T47D (cell line): ENCODE measurements at regions not wholly inside any gene's neighbourhood (a gene's known extent, or its start where the extent isn't known, plus 50 kb on each side); places are given as distances from the start of the nearest gene placed in this dataset.

Source experiments
- DNase-seq, 2 experiments: peaks; one replicate each; pipeline versions ENCODE4 v3.0.0 to v3.0.0-alpha.2; 2011 to 2012; ENCODE audit warnings: low read depth in 1 of 2, low spot score in 1 of 2
- JUND ChIP-seq: IDR thresholded peaks from 2 replicates; pipeline ENCODE4 v1.6.1; 2012; ENCODE audit warnings: low read depth
- in situ Hi-C: cut with HindIII; loops from 2 replicates; pipeline ENCODE4 v1.10.0; 2016; ENCODE audit warnings: low sequenced_read_pairs, low pct_unique_long_range_greater_than_20kb

DNA sequence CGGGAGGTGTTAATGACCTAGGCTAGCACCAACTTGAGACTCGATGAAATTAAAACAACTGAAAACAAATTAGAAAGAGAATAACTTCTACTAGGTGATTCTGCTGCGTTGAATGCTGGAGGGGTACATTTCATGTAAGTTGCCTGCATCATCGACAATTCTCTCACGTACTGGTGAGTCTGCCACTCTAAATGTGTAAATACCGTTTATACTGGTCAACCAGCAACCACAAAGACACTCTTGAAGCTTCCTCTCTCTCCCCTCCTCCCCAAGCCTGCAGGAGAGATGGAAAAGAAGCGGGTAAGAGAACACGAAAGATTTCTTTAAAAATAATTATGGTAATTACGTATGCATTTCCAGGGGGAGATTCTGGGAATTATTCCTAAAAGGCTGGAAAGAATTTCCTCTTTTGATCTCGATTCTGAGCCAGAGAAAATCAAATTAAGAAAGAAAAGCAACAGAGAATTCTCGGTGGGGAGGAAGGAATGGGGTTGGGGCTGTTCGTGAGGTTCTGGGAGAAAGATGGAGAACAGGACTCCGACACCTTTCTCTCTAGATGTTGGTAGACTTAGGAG lies 68.6 kb upstream of the MRTFB start:
- DNase-seq = no peak
- in situ Hi-C loops = no loop called here
- TF ChIP-seq JUND = no peak

DNA sequence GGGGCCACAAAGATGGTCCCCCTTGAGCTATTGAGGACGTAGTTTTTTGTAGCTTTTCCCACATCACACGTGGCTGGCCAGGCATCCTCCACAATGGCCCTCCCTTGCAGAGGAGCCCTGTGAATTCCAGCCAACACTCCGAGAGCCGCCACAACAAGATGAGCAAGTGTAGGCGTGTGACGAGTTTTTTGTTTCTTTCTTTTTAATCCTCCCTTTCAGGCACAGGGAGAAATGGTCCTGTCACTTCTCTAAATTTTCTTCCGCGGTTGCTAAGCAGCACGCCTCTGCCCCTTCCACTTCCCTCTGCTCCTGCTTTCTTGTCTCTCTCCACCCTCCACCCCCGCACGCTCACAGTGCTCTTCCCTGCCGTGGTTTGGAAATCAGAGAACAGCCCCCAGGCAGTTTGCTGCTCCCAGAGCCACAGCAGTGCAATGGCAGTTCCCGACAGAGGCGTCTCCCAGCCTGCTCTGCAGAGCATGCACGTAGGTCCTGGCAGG lies 68.0 kb upstream of the MRTFB start:
- peak; percentile 62 to 71 for DNase-seq
- TF ChIP-seq JUND = no peak
- in situ Hi-C loops = no loop called here

DNA sequence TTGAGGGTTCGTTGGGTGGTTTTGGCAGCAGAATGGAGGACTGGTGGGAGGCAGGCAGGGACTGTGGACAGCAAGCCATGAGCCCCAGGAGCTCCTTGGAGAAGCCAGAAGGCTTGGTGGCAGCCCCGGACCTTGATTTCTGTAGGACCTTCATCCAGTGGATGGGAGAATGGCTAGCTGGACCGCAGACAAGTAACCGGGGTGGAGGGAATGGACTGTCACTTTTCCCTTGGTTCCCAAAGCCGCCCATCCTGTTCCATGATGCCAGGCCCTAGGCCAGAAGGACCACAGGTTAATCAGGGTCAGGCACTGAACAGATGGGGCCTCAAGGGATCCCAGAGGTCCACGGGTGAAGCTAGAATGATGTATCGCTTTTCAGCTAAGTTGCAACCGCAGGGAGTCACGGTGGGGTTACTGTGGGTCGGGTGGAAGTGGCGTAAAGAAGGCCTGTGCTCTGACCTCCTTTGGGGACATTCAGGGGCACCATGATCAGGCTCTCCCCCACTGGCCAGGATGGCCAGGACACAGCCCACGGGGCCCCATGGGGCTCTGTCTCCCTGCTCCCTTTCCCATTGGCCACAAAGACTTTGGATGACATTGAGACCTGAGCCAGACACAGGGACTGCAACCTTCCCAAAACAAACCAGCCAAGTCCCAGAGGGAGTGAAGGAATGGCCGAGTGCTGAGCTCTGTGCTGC lies 66.9 kb upstream of the MRTFB start:
- no peak for TF ChIP-seq JUND
- DNase-seq = no peak
- in situ Hi-C loops = no loop called here

DNA sequence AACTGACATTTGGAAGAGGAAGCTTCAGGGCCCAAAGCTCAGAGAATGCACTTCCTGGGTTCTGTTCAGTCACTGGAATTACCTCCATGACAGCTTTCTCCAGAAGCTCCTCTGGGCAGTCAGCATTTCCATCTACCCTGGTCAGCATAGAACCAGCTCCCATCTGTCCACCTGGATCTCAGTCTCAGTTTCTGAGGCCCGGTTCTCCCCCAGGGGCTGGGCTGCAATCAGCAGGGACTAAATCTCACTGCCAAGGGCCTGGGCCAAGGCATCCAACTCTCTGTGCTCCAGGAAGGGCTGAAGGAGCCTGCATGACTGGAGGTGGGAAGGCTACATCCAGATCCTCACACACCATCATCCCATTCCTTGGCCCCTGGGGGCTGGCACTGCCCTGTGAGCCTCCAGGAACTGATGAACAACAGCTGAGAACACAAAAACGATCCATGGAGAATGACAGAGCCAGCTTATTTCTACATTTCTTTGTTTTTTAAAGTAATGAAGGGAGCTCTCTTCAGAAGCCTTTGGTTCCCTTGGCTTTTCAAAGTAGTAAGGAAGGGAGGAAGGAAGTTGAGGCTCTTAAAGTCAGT lies 66.3 kb upstream of the MRTFB start:
- no peak for DNase-seq
- TF ChIP-seq JUND = no peak
- in situ Hi-C loops = no loop called here

DNA sequence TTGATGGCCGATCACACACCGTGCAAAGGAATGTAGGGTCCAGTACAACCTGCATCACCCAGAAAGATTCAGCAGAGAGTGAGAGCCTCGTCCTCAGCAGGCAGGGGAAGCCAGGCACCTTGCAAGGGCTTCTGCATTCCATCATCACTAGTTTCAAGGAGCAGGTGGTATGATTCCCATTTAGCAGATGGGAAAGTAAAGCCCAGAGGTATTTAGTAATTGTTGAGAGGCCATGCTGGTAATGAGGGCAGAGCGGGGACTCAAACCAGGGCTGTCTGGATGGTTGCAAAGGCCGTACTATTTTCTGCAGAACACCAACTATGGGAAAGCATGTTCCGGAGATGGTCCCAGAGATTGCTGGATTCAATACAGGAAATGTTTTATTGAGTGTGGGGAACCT lies 65.8 kb upstream of the MRTFB start:
- TF ChIP-seq JUND = no peak
- no peak for DNase-seq
- in situ Hi-C loops = no loop called here

DNA sequence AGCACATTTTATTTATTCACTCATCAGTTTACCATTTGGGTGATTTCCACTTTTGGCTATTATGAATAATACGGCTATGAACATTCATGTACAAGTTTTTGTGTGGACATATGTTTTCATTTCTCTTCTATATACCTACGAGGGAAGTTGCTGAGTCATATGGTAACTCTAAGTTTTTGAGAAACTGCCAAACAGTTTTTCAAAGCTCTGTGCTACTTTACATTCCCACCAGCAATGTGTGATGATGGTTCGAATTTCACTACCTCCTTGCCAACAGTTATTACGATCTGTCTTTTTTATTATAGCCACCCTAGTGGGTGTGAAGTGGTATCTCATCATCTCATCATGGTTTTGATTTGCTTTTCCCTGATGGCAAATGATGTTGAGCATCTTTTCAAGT lies 63.7 kb upstream of the MRTFB start:
- TF ChIP-seq JUND = no peak
- in situ Hi-C loops = no loop called here
- DNase-seq = no peak

DNA sequence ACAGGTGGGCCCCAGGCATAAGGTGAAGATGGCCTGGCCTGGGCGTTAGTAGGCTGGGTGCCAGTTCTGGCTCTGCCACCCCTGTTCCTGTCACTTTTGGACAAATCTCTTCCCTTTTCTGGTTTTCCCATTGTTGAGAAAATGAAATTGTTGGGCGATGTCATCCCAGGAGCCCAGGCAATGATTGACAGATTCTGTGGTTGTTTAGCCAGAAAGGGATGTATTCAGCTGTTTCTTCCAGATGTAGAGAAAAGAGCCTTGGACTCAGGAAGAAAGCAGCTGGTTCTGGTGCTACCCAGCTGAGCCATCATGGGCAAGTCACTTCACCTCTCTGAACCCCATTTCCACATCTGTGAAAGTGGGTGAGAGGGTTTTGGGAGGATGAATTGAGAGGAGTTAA lies 60.1 kb upstream of the MRTFB start:
- in situ Hi-C loops = no loop called here
- DNase-seq = no peak
- TF ChIP-seq JUND = no peak

DNA sequence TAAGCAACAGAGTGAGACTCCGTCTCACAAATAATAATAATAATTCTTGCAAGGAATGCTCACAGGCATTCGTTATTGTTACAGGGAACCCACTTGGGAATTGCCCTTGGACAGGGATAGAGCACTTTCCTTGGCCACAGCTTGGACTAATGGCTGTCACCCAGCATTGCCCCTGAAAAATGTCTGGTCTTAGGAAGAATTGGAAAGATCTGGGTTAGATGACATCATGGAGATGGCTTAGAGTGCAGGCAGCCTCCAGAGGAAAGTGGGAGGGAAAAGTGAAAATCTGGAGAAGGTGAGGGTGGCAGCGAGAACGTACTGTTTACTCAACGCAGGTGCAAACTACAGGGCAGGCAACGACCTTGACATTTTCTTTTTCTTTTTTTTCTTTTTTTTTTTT lies 59.3 kb upstream of the MRTFB start:
- no peak for TF ChIP-seq JUND
- in situ Hi-C loops = no loop called here
- no peak for DNase-seq

DNA sequence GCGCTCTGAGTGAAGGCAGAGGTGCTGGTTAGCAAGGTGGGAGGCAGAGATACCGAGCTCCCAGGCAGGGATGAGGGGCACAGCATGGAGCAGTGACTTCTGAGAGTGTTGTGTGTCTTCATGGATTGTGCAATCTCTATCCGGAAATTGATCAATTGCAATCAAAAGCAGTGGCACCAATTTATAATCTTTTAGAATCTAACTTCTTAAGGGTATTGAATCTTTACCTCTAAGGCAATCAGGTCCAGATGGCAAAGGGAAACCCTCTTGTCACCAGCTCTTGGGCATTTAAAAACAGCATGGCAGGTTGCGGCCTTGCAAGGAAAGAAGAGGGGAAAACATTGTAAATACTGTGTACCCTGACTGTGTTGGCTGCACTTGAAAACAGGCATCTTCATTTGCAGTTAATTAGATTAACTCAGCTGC lies 58.0 kb upstream of the MRTFB start:
- in situ Hi-C loops = no loop called here

DNA sequence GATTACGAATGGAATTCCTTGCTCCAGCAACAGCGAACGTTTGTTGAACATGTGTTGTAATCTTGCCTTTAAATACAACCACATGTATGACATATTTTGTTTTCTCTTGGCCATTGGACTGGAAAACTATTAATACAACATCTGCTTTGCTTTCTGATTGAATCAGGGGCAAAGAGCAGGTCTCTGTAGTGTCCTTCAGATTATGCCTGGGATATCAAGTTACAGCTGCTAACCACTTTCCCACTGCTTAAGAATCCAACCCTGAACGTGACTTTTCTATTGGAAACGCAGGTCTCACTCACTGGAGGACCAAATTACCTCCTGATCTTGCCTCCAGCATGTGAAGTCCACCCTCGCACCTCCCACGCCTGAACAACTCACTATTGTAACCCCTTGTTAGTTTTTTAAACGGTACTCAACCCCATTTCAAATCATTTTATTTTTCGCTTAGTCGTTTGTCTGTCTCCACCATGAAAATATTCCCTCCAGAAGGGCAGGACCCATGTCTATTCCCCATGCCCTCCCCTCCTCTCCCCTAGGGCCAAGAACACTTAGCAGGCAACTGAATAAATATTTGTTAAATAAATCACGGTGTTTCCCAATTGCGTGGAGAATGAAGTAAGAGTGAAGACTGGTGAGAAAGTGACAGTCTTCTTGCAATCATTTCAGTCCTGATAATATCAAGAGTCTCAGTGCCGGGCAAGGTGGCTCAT lies 57.4 kb upstream of the MRTFB start:
- peak in 1 of 2 experiments; percentile 77 for DNase-seq
- no peak for TF ChIP-seq JUND
- in situ Hi-C loops = no loop called here

More for the DNA sequence above, 58.0 kb upstream of the MRTFB start:
- DNase-seq = no peak
- TF ChIP-seq JUND = no peak

DNA sequence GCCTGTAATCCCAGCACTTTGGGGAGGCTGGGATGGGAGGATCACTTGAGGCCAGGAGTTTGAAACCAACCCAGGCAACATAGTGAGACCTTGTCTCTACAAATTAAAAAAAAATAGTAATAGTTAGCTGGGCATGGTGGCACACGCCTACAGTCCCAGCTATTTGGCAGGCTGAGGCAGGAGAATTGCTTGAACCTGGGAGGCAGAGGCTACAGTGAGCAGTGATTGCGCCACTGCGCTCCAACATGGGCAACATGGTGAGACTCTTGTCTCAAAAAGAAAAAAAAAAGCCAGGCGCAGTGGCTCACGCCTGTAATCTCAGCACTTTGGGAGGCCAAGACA lies 56.9 kb upstream of the MRTFB start:
- no peak for DNase-seq
- no peak for TF ChIP-seq JUND
- in situ Hi-C loops = no loop called here

DNA sequence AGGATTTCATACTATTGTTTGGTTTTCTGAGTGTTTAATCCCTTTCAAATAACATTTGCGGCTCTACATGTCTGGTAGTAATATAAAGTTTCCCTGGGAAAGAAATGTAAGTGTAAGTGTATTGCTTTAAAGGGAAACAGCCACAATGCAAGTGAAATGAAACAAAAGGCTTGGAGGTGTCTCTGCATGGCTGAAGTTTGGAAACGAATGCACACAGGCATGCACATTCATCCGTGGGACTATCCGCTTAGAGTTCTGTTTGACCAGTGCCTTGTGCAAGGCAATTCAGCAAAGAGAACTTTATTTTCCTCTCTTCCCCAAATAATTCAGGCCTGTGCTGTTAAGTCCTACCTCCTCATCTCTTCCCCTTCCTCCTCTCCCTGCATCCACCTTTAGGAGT lies 56.1 kb upstream of the MRTFB start:
- in situ Hi-C loops = no loop called here
- TF ChIP-seq JUND = no peak
- no peak for DNase-seq

DNA sequence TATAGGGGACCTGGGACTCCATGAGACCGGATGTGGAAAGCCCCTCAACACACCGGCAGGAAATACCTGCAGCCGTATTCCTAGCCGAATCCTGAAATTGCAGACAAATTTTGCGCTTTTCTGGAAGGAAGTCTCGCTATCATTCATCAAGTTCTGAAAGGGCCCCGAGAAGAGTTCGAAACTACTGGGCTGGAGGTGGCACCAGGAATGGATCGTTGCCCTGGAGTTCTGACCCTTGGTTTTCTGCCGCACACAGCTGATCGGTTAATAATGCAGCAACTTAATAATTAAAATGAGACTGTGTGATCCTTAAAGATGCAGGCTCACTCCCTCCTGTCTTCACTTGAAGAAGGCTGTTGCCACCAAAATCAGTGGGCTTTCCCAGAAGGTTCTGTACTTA lies 55.7 kb upstream of the MRTFB start:
- DNase-seq = no peak
- in situ Hi-C loops = no loop called here
- no peak for TF ChIP-seq JUND
